HUES48 (cell line): ENCODE measurements at regions not wholly inside any gene's neighbourhood (a gene's known extent, or its start where the extent isn't known, plus 50 kb on each side); places are given as distances from the start of the nearest gene placed in this dataset.

ENCODE experiments used
- H3K27ac ChIP-seq: one replicate; pipeline ENCODE4 v1.7.0; 2013; ENCODE audit warnings: low read depth, low read length, inconsistent platforms
- H3K27me3 ChIP-seq: 2 replicates; pipeline ENCODE4 v1.6.1; 2013; ENCODE audit warnings: mild to moderate bottlenecking, low read length; ENCODE audit not compliant: control insufficient read depth, insufficient read depth
- H3K36me3 ChIP-seq: 2 replicates; pipeline ENCODE4 v1.6.1; 2013; ENCODE audit warnings: low read length; ENCODE audit not compliant: control insufficient read depth, insufficient read depth
- H3K4me1 ChIP-seq: 2 replicates; pipeline ENCODE4 v1.6.1; 2013; ENCODE audit warnings: mild to moderate bottlenecking, low read length; ENCODE audit not compliant: control insufficient read depth, insufficient read depth
- H3K4me3 ChIP-seq: 2 replicates; pipeline ENCODE4 v1.5.1; 2013; ENCODE audit warnings: mild to moderate bottlenecking, low read depth, low read length
- H3K9ac ChIP-seq: 2 replicates; pipeline ENCODE4 v1.6.1; 2013; ENCODE audit warnings: mild to moderate bottlenecking, low read depth, low read length, moderate library complexity
- H3K9me3 ChIP-seq: 2 replicates; pipeline ENCODE4 v1.6.1; 2013; ENCODE audit warnings: low read length; ENCODE audit not compliant: control insufficient read depth, insufficient read depth

- H3K36me3 ChIP-seq, result no peaks in the 10 kb centered on the region
- no peak overlapping the region for H3K4me3 ChIP-seq
- no peaks in the 10 kb centered on the region for H3K27me3 ChIP-seq
- no peaks in the 10 kb centered on the region for H3K4me1 ChIP-seq
- H3K9me3 ChIP-seq, result no peaks in the 10 kb centered on the region
- no peak overlapping the region for H3K9ac ChIP-seq
- H3K27ac ChIP-seq, result no peak overlapping the region
Measured at GRCh38 chr10:55330486-55330885, 529.5 kb upstream of the PCDH15 start.

DNA sequence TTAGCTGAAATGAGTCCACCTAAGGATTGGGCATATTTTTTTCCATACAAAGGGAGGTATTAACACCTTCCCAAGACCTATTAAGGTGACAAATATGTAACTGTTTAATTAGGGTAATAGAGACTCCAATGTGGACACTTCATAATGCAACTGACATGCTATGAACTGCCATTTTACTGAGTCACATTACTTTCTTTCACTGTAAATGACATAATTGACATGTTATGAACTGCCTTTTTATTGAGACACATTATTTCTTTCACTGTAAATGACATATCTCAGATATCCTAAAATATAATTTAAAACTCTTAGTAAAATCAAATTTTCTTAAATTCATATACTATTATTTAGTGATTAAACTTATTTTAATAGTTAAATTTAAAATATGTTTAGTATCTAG is 528.8 kb upstream of the PCDH15 start:
- Histone ChIP-seq H3K36me3 (no peaks in the 10 kb centered on the region), H3K4me1 (no peaks in the 10 kb centered on the region), H3K27me3 (no peaks in the 10 kb centered on the region), H3K27ac (no peak overlapping the region), H3K9me3 (no peaks in the 10 kb centered on the region), H3K9ac (no peak overlapping the region), H3K4me3 (no peak overlapping the region)

GRCh38 chr10:55320187-55320700 is 519.2 kb upstream of the PCDH15 start:
- Histone ChIP-seq H3K9ac (no peak overlapping the region), H3K27ac (no peak overlapping the region), H3K4me1 (no peaks in the 10 kb centered on the region; the same call in 1 of the 2 replicates), H3K36me3 (no peaks in the 10 kb centered on the region), H3K27me3 (no peaks in the 10 kb centered on the region), H3K9me3 (no peaks in the 10 kb centered on the region), H3K4me3 (no peak overlapping the region)

DNA sequence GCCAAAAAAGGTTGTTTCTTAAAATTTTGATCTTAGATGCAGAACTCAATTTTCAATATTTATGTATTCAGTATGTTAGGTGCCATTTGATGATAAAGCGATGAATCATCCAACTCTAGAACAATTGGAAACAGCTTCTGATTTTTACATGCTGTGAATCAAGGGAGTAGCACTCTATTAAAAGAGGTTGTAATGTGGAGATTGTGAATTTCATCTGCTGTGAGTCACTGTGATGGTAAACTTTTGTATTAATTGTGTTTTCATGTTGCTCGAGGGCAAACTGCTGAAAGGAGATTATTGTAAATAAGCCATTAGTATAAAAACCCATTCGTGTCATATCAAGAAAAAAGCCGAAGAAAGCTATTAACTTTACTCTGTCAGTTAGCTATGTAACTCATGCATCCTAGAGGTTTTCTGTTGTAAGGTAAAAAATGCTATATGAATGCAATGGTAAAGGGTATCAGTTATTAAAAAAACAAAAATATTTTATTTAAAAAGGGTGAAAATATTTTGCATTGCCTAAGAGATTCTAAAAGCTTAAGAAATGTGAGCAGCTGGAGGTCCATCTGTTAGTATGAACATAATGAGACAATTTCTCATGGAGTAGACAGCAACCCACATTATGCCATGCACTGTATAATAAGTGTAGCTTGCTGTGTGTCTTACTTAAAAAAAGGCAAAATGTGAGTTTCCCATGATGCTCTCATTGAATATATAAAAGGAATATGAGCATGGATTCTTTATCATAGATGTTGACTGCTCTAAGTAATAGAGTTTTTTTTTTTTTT is 511.0 kb upstream of the PCDH15 start:
- Histone ChIP-seq H3K4me1 (no peaks in the 10 kb centered on the region), H3K9me3 (no peaks in the 10 kb centered on the region), H3K4me3 (no peak overlapping the region), H3K9ac (no peak overlapping the region), H3K27ac (no peak overlapping the region), H3K36me3 (no peaks in the 10 kb centered on the region), H3K27me3 (no peaks in the 10 kb centered on the region)

- Histone ChIP-seq H3K9ac (no peak overlapping the region), H3K36me3 (no peaks in the 10 kb centered on the region), H3K4me1 (no peaks in the 10 kb centered on the region), H3K4me3 (no peak overlapping the region), H3K9me3 (no peaks in the 10 kb centered on the region), H3K27ac (no peak overlapping the region), H3K27me3 (no peaks in the 10 kb centered on the region)
Measured at GRCh38 chr10:55310143-55310542, 509.1 kb upstream of the PCDH15 start.

DNA sequence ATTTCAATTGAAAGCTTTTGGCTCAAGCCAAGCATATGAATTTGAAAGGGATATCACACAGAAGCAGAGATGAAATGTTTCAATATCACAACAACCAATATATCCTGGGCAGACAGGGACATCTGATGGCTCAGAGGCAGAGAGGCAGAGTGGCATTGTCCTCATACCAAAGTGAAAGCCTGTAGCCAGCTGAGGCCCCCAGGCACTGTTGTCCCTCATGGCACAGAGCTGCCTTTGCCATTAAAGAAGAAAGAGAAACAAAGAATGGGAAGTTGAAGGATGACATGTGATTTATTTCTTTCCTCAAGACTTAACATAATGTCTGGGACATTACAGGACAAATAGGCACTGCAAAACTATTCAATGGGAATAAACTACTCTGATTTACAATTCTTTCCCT is 504.3 kb upstream of the PCDH15 start:
- no peak overlapping the region for H3K9ac ChIP-seq
- no peaks in the 10 kb centered on the region for H3K4me1 ChIP-seq

GRCh38 chr10:55287346-55287745 is 486.3 kb upstream of the PCDH15 start:
- Histone ChIP-seq H3K4me3 (no peak overlapping the region), H3K4me1 (no peaks in the 10 kb centered on the region), H3K9me3 (no peaks in the 10 kb centered on the region; the same call in 1 of the 2 replicates), H3K9ac (no peak overlapping the region), H3K36me3 (no peaks in the 10 kb centered on the region), H3K27me3 (no peaks in the 10 kb centered on the region), H3K27ac (no peak overlapping the region)

More for the DNA sequence above, 504.3 kb upstream of the PCDH15 start:
- Histone ChIP-seq H3K36me3 (no peaks in the 10 kb centered on the region), H3K4me3 (no peak overlapping the region), H3K27ac (no peak overlapping the region), H3K27me3 (no peaks in the 10 kb centered on the region), H3K9me3 (no peaks in the 10 kb centered on the region)

DNA sequence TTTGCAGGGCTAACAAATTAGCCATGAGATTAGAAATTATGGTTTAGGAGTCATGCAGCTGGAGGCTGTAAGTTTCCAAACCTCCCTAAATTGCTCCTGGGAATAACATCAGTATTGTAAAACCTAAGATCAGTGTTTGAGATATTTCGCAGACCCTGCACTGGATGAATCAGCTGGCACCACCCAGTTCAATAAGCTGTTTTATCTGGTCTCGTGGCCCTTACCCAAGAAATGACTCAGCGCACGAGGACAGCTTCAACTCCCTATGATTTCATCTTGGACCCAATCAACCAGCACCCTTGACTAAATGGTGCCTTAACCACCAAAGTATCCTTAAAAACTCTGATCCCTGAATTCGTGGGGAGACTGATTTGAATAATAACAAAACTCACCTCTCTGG is 482.0 kb upstream of the PCDH15 start:
- Histone ChIP-seq H3K36me3 (no peaks in the 10 kb centered on the region), H3K9me3 (no peaks in the 10 kb centered on the region)

GRCh38 chr10:55280696-55281095 is 479.7 kb upstream of the PCDH15 start:
- H3K36me3 ChIP-seq, result no peaks in the 10 kb centered on the region
- H3K9me3 ChIP-seq, result no peaks in the 10 kb centered on the region
- H3K4me3 ChIP-seq, result no peak overlapping the region
- H3K27me3 ChIP-seq, result no peaks in the 10 kb centered on the region
- no peak overlapping the region for H3K27ac ChIP-seq
- no peaks in the 10 kb centered on the region for H3K4me1 ChIP-seq
- H3K9ac ChIP-seq, result no peak overlapping the region

More for the DNA sequence above, 482.0 kb upstream of the PCDH15 start:
- H3K4me1 ChIP-seq, result no peaks in the 10 kb centered on the region
- H3K27me3 ChIP-seq, result no peaks in the 10 kb centered on the region
- H3K4me3 ChIP-seq, result no peak overlapping the region
- H3K9ac ChIP-seq, result no peak overlapping the region
- H3K27ac ChIP-seq, result no peak overlapping the region

DNA sequence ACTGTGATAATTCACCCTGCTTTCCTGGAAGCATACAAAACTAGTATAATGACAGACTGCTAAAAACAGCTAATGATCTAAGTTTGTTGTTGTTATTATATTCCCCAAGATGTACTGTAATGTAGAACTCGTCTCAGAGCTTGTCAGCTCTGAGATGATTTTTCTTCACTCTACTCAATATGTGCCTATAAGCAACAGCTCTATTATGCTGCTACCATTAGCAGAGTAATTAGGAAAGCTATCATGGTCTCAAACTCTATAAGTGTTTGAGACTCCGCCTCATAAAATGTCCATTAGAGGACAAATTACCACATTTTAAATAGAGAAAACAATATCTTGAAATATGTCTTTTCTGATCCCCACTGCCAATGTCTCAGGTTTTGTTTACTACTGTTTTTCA is 476.5 kb upstream of the PCDH15 start:
- H3K27ac ChIP-seq, result no peak overlapping the region
- no peaks in the 10 kb centered on the region for H3K27me3 ChIP-seq
- no peak overlapping the region for H3K9ac ChIP-seq
- no peak overlapping the region for H3K4me3 ChIP-seq
- no peaks in the 10 kb centered on the region for H3K4me1 ChIP-seq
- H3K9me3 ChIP-seq, result no peaks in the 10 kb centered on the region
- H3K36me3 ChIP-seq, result no peaks in the 10 kb centered on the region

GRCh38 chr10:55274367-55274766 is 473.3 kb upstream of the PCDH15 start:
- H3K4me1 ChIP-seq, result no peaks in the 10 kb centered on the region

More at GRCh38 chr10:55274367-55274766, 473.3 kb upstream of the PCDH15 start:
- H3K27me3 ChIP-seq, result no peaks in the 10 kb centered on the region
- no peaks in the 10 kb centered on the region for H3K9me3 ChIP-seq
- no peak overlapping the region for H3K27ac ChIP-seq
- no peak overlapping the region for H3K9ac ChIP-seq
- no peaks in the 10 kb centered on the region for H3K36me3 ChIP-seq
- H3K4me3 ChIP-seq, result no peak overlapping the region
